ENCODE measurements at regions not wholly inside any gene's neighbourhood (a gene's known extent, or its start where the extent isn't known, plus 50 kb on each side); places are given as distances from the start of the nearest gene placed in this dataset.

- no peak for TF ChIP-seq CTCF (IDR thresholded peaks at IDR 0.05; ENCODE audit: extremely low read depth, insufficient read depth, missing control alignments)
- DNase-seq (ENCODE audit: low spot score) = no peak
- in situ Hi-C loops (cut with MboI; ENCODE audit: low pct_unique_long_range_greater_than_20kb, low sequenced_read_pairs, unreplicated experiment) = no loop called here
These were observed 95.7 kb upstream of the DRD2 start for GRCh38 chr11:113570906-113571305.

- DNase-seq (ENCODE audit: low spot score) = no peak
- in situ Hi-C loops (cut with MboI; ENCODE audit: low pct_unique_long_range_greater_than_20kb, low sequenced_read_pairs, unreplicated experiment) = no loop called here
- TF ChIP-seq CTCF (IDR thresholded peaks at IDR 0.05; ENCODE audit: extremely low read depth, insufficient read depth, missing control alignments) = no peak
These were observed 94.2 kb upstream of the DRD2 start for GRCh38 chr11:113569391-113569790.

GRCh38 chr11:113568566-113568965 is 93.4 kb upstream of the DRD2 start:
- DNase-seq (ENCODE audit: low spot score) = no peak
- in situ Hi-C loops (cut with MboI; ENCODE audit: low pct_unique_long_range_greater_than_20kb, low sequenced_read_pairs, unreplicated experiment) = no loop called here
- no peak for TF ChIP-seq CTCF (IDR thresholded peaks at IDR 0.05; ENCODE audit: extremely low read depth, insufficient read depth, missing control alignments)

- DNase-seq (ENCODE audit: low spot score) = no peak
- in situ Hi-C loops (cut with MboI; ENCODE audit: low pct_unique_long_range_greater_than_20kb, low sequenced_read_pairs, unreplicated experiment) = no loop called here
- TF ChIP-seq CTCF (IDR thresholded peaks at IDR 0.05; ENCODE audit: extremely low read depth, insufficient read depth, missing control alignments) = no peak
These were observed 92.8 kb upstream of the DRD2 start for GRCh38 chr11:113567867-113568544.

GRCh38 chr11:113567097-113567496 is 91.9 kb upstream of the DRD2 start:
- DNase-seq (ENCODE audit: low spot score) = no peak
- in situ Hi-C loops (cut with MboI; ENCODE audit: low pct_unique_long_range_greater_than_20kb, low sequenced_read_pairs, unreplicated experiment) = no loop called here
- TF ChIP-seq CTCF (IDR thresholded peaks at IDR 0.05; ENCODE audit: extremely low read depth, insufficient read depth, missing control alignments) = no peak

GRCh38 chr11:113564527-113565130 is 89.4 kb upstream of the DRD2 start:
- DNase-seq (ENCODE audit: low spot score) = no peak

More at GRCh38 chr11:113564527-113565130, 89.4 kb upstream of the DRD2 start:
- no peak for TF ChIP-seq CTCF (IDR thresholded peaks at IDR 0.05; ENCODE audit: extremely low read depth, insufficient read depth, missing control alignments)
- in situ Hi-C loops (cut with MboI; ENCODE audit: low pct_unique_long_range_greater_than_20kb, low sequenced_read_pairs, unreplicated experiment) = no loop called here
